ENCODE measurements at regions not wholly inside any gene's neighbourhood (a gene's known extent, or its start where the extent isn't known, plus 50 kb on each side); places are given as distances from the start of the nearest gene placed in this dataset.
A peak's percentile ranks its signal among the peaks of the same experiment; 100 is the strongest.

DNA sequence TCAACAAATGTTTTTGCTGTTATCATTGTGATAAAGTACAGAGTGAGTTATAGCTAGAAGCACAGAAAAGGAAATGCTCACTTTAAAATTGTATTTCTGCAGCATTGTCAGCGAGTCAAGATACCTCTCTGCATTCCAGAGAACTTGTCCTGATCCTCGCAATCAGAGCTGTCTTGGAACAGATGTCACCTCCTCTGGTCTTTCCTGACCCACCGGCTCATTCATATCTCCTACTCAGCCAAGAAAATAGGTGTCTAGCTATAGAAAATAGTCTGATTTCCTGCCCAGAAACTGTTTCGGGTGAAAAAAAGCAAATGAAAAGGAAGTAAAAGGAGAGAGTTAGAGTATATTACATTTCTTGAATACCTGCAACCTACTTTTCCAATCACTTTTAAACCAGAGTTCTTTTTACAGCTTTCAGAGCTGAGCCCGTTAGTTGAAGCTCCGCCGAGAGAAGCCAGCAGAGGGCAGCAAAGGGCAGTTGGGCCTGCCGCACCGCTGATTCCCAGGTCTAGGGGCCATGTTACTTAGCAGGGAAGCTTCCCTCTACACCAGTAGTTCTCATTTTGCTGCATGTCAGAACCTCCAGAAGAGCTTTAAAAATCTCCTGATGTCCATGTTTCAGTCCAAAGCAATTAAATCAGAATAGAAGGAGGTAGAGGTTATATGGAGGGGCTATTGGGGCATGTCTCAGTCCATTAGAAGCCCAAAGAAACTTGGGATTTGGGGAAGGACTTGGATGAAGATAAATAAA is 185.7 kb upstream of the THRB start:
- TF ChIP-seq, protein P1, sequence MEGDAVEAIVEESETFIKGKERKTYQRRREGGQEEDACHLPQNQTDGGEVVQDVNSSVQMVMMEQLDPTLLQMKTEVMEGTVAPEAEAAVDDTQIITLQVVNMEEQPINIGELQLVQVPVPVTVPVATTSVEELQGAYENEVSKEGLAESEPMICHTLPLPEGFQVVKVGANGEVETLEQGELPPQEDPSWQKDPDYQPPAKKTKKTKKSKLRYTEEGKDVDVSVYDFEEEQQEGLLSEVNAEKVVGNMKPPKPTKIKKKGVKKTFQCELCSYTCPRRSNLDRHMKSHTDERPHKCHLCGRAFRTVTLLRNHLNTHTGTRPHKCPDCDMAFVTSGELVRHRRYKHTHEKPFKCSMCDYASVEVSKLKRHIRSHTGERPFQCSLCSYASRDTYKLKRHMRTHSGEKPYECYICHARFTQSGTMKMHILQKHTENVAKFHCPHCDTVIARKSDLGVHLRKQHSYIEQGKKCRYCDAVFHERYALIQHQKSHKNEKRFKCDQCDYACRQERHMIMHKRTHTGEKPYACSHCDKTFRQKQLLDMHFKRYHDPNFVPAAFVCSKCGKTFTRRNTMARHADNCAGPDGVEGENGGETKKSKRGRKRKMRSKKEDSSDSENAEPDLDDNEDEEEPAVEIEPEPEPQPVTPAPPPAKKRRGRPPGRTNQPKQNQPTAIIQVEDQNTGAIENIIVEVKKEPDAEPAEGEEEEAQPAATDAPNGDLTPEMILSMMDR (conservative IDR thresholded peaks at IDR 0.05 in 1 of 2, IDR thresholded peaks at IDR 0.05 in 1 of 2; ENCODE audit: extremely low read depth in 1 of 2, insufficient read depth in 1 of 2, low read depth in 1 of 2, low read length in 2 of 2): peak; percentile 76 to 78
- TF ChIP-seq EZH2 (IDR thresholded peaks at IDR 0.05; ENCODE audit: borderline replicate concordance, low read length): no peak

Data from mammary epithelial cell (primary cell).